Astrocyte (in vitro differentiated cells and primary cell): ENCODE measurements at regions not wholly inside any gene's neighbourhood (a gene's known extent, or its start where the extent isn't known, plus 50 kb on each side); places are given as distances from the start of the nearest gene placed in this dataset.

Experiments
- EZH2 ChIP-seq: IDR thresholded peaks from 2 replicates; pipeline ENCODE4 v1.6.1; 2012; ENCODE audit warnings: mild to moderate bottlenecking, low read length, inconsistent platforms; ENCODE audit not compliant: insufficient read depth
- TF ChIP-seq, protein P1 (sequence below): IDR thresholded peaks from 2 replicates; pipeline ENCODE4 v1.5.1; 2011; ENCODE audit warnings: low read depth, mild to moderate bottlenecking, inconsistent platforms, low read length, moderate library complexity; ENCODE audit not compliant: insufficient read depth

DNA sequence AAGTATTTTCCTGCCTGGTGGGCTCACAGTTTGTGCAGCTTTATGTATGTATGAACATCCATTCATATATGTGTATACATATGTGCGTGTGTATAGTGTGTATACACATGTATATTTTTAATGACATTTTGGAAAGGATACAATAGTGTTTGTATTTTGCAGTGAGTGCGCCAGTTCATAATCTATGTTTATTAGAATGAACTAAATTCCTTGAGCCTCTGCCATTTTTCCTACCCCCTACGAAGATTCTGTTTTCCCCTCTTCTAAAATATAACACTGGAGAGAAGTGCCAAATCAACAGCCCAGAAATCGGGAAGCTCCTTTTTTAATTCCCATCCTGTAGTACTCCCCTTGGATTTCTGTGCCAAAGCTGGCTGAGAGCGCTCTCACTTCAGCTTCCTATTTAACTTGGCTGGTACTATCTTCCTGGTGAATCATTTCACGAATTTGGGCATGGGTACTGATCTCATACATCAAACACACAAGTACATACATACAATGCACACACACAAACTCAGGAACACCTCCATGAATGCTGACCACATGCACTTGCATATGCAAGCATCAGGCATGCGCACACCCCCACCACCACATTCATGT, 578.4 kb upstream of the WWC1 start:
- TF ChIP-seq, protein P1, sequence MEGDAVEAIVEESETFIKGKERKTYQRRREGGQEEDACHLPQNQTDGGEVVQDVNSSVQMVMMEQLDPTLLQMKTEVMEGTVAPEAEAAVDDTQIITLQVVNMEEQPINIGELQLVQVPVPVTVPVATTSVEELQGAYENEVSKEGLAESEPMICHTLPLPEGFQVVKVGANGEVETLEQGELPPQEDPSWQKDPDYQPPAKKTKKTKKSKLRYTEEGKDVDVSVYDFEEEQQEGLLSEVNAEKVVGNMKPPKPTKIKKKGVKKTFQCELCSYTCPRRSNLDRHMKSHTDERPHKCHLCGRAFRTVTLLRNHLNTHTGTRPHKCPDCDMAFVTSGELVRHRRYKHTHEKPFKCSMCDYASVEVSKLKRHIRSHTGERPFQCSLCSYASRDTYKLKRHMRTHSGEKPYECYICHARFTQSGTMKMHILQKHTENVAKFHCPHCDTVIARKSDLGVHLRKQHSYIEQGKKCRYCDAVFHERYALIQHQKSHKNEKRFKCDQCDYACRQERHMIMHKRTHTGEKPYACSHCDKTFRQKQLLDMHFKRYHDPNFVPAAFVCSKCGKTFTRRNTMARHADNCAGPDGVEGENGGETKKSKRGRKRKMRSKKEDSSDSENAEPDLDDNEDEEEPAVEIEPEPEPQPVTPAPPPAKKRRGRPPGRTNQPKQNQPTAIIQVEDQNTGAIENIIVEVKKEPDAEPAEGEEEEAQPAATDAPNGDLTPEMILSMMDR, result no peak
- TF ChIP-seq EZH2, result no peak
